HG03103 (cell line): ENCODE measurements at regions not wholly inside any gene's neighbourhood (a gene's known extent, or its start where the extent isn't known, plus 50 kb on each side); places are given as distances from the start of the nearest gene placed in this dataset.
"Not testable (repeated sequence)": the region's sequence is repeated elsewhere in the genome, so short reads cannot be mapped to it uniquely, and the experiment has no call there.

ENCODE experiments used
- ATAC-seq: cut with Tn5 transposase; IDR thresholded peaks from one replicate; pipeline ENCODE4 v1.9.1; 2021; ENCODE audit warnings: low read depth; ENCODE audit not compliant: unreplicated experiment

DNA sequence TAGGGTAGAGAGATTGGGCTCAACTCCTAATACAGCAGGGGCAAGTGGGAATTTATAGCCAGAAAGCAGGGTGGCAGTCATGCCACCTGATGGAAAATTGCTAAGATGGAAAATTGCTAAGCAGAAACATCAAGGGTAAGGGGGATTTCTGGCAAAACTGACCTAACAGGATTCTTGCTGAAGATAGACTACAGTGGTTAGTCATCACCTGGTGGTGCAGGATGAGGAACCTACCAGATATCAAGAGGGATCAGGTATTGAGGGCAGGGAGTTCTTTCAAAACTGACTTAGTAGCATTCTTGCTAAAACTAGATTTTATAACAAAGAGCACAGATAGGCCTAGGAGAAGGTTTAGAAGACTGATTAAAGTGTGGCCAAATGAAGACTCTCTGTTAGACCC lies 292.9 kb downstream of the PLPP3 start:
- ATAC-seq: no peak

- ATAC-seq: no peak
Measured at GRCh38 chr1:56285554-56286402, 293.6 kb downstream of the PLPP3 start.

DNA sequence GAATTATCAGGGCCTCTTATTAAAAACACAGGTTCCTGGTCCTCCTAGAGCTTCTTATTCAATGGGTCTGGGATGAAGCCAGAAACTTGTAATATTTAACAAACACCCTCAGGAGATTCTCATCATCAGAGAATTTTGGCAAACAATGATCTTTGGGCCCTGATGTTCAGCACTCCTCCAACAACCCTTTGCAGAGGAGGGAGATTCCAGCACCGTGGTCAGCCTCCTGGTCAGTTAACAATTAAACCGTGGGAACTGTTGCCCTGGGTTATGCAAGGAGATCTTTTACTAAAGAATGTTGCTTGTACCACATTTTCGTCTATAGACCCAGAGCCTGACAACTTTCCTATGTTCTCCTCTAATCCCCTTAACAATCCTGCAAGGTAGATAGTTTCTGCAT lies 294.4 kb downstream of the PLPP3 start:
- ATAC-seq: no peak

DNA sequence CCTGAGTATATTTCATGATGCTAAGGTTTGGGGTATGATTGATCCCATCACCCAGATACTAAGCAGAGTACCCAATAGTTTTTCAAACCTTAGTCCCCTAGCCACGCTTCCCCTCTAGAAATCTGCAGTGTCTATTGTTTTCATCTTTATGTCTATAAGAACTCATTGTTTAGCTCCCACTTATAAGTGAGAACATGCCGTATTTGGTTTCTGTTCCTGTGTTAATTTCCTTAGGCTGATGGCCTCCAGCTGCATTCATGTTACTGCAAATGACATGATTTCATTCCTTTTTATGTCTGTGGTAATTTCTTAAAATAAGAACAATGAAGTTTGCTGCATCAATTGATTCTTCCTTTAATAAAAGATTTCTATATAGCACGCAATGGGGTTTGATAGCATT lies 301.3 kb downstream of the PLPP3 start:
- no peak for ATAC-seq

GRCh38 chr1:56268519-56269140 lies 310.7 kb downstream of the PLPP3 start:
- no peak for ATAC-seq

DNA sequence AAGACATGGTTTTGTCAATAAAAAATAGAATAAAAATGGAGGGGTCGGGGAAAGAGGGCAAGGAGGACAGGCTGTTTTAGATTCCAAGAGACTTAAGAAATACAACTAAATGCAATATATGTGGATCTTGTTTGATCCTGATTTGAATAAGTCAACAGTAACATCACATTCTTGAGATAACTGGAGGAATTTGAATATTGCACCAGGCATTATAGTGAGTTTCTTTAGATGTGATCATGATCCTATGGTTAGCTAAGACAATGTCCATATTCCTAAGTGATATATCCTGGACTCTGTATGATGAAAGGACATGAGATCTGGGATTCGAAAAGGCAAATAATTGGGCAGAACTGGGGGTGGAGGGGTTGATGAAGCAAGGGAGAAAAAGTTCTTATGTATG lies 311.8 kb downstream of the PLPP3 start:
- no peak for ATAC-seq

DNA sequence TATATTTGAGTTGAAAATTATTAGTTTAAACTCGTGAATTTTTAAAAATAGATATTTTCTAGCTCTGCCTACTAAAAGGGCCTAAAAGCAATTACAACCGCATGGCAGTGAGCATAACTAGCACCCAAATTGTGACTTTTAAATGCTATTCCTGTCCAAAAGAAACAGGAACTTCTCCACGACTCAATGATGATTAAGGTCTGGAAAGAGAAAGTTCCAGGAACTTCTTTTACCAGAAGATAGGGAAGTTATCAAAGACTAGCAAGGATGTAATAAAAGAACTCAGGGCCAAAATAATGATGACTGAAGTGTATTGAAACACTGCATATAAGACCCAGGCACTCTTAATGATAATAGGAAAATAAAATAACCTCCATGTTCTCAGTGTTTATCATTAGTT lies 313.0 kb downstream of the PLPP3 start:
- ATAC-seq: no peak

DNA sequence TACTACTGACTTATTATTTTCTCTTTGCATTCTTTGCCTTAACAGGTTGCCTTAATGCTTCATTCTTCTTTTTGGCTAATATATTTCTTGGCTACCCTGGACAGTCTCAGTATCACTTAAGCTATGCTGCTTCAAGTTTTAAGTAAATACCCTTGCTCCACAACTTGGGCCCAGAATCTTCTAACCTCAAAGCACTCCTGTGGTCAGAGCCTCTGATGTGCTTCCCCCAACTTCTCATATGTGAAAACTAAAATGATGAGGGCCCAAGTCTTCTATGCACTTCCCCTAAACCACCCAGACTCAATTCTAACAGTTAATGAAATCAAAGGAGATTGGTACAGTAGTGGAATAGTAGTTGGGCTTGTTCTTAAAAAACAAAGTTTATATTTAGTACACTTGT lies 314.1 kb downstream of the PLPP3 start:
- no peak for ATAC-seq

- no peak for ATAC-seq
Measured at GRCh38 chr1:56263908-56264307, 315.5 kb downstream of the PLPP3 start.

DNA sequence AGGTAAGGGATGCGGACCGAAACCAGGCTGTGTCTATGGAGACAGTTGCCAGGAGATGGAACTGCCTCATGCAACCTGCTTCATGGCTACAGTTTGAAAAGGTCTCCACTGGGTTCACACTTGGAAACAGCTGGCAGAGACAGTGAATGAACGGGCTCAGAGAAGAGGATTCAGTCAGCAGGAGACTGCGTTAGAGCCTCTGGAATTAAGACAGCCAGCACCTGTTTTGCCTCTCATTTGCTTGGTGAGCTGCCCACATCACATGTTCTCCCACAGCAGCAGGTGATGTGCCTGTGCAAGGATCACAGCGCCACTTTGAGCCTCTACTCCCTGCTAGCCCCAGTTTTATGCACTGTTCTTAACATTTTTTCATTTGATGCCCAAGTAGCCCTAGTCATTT lies 321.0 kb downstream of the PLPP3 start:
- no peak for ATAC-seq

DNA sequence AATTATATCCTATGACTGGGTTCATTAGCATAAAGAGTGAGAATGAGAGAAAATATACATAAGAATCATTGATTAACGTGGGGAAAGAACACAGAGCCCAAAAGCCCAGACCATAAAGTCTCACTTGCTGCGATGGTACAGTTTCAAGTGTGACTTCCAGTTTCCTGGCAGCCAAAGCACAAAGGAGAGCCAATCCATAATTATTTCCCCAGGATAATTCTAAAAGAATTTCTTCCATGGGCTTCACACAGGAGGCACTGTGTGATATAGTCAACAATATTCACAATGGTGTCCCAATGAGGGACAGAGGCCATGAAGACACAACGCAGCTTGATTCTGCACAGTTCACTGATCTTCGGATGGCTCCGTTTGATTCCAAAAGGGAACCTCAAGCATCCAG lies 321.6 kb downstream of the PLPP3 start:
- ATAC-seq: no peak

DNA sequence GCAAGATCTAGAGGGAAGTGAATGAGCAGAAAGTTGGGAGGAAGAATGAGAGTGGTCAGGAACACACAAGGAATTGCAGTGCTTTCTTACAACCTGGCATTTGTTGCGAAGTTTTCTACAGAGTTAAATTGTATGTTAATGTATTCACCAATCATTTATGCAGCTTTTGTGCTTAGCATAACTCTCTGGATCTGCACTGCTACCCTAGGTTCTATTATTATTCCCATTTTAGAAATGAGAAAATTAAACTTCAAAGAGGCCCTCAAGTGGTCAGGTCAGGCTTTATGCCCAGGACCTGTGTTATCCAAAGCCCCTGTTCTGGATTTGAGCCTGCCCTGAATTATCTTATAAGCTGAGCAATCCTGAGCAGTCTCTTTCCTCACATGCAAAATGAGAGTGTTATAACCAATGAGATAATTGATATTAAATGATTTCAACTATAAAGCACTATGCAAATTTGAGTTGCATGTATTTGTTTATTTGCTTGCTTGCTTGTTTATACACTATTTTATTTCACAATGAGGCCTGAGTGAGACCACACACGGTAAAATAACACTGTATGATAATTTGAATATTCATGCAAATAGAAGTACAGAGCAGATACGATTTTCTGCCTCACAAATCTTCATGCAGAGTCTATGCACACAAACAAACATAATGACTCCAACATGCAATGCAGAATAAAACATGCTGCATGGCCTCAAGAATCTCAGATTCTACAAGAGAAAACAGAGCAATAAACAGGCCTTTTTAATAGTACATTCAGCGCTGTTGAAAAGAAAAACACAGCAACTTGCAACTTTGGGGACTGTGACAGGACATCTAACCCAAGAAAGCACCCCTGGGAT lies 323.0 kb downstream of the PLPP3 start:
- ATAC-seq: no peak

GRCh38 chr1:56255516-56256152 lies 323.7 kb downstream of the PLPP3 start:
- ATAC-seq: no peak

GRCh38 chr1:56254130-56254529 lies 325.2 kb downstream of the PLPP3 start:
- ATAC-seq: no peak

DNA sequence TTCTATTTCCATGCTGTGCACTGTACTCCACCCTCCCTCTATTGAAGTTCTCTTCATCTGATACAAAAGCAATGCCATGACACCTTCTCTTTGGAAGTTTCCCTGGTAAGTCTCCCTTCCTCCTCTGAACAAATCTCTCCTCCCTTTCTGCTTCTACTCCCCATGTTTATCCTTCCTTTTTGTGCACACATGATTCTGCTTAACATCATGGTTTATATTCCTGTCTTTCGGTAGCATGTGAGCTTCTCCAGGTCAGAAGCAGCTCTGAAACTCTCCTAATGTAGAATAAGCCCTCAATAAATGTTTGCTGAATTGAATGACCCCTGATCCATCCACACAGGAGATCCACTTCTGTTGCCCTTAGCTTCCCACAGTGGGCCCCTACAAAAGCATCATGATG lies 328.6 kb downstream of the PLPP3 start:
- no peak for ATAC-seq

GRCh38 chr1:56249234-56249633 lies 330.1 kb downstream of the PLPP3 start:
- ATAC-seq: no peak

DNA sequence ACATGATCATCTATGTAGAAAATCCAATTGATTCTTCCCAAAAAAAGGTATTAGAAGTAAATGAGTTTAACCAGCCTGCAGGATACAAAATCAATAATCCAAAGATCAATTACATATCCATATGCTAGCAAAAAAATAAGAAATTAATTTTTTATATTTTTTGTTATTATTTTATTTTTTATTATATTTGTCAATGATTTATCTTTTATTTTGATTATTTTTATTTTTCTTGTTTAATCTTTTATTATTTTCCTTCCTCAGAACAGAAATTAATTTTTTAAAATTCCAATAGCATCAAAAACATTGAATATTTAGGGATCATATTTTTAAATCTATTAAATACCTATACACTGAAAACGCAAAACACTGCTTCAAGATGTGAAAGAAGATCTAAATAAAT lies 331.2 kb downstream of the PLPP3 start:
- ATAC-seq: no peak

GRCh38 chr1:56246726-56247125 lies 332.6 kb downstream of the PLPP3 start:
- ATAC-seq: not testable (repeated sequence)

- no peak for ATAC-seq
Measured at GRCh38 chr1:56240400-56240799, 339.0 kb downstream of the PLPP3 start.

DNA sequence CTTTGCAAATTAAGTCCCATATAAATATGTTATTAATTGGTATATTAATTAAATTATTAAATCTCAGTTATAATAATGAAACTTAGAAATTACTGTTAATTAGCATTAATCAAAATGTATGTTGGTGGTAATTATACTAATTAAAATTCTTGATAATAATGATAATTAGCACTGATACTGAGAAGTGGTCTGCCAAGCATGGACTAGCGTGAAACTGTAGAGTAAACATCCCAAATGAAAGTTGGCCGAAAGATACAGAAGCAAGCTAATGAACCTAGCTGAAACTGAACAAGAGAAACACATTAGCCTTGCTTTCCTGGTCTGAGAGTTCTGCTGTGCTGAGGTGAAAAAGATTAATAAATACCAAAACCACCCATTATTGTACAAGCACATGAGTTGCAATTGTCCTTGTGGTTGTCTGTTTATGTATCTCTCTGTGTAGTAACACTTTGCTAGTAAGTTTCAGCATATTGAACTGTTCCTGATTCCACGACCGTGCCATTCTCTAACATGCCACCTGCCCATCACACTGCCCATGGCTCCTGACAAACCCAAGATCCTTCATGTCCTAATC lies 341.8 kb downstream of the PLPP3 start:
- ATAC-seq: no peak

- ATAC-seq: no peak
Measured at GRCh38 chr1:56236688-56237087, 342.7 kb downstream of the PLPP3 start.
